HG02981 (cell line): ENCODE measurements at regions not wholly inside any gene's neighbourhood (a gene's known extent, or its start where the extent isn't known, plus 50 kb on each side); places are given as distances from the start of the nearest gene placed in this dataset.

Experiments used
- ATAC-seq: cut with Tn5 transposase; IDR thresholded peaks from one replicate; pipeline ENCODE4 v1.9.1; 2021; ENCODE audit warnings: mild to moderate bottlenecking, moderate library complexity; ENCODE audit not compliant: unreplicated experiment

DNA sequence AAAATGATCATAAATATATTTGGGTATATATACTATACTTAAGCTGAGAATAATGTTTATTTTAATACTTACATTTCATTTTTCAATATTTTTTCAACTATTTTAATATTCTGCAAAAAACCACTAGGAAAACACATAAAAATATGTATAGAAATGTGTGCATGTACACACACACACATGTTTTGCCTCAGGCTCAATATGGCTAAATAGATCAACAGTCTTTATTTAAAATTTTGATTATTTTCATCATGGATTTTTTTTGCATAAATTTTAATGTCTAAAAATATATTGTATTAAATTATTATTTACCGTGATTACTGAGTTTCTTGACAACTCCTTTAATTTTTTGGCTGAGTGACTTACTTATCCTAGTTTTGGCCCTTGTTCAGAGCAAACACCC is 846.5 kb downstream of the DHX35 start:
- ATAC-seq, result no peak

DNA sequence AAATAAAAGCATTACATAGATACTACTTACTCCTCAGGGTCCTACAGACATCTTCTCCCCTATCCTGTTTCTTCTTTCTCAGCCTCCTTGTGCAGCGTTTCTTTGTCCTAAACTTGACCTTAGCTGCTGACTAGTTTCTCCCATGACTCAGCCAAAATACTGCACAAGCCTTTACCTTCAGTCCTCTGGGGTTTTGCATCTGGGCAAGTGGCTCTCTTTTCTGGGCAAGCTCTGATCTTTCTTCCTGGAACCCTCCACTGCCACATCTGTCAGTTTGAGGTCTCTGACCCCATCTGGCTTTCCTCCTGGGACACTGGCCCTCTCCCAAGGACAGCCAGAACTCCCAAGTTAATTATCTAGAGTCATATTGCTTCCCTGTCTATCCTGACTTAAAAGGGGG is 838.4 kb downstream of the DHX35 start:
- ATAC-seq, result peak; percentile 63

DNA sequence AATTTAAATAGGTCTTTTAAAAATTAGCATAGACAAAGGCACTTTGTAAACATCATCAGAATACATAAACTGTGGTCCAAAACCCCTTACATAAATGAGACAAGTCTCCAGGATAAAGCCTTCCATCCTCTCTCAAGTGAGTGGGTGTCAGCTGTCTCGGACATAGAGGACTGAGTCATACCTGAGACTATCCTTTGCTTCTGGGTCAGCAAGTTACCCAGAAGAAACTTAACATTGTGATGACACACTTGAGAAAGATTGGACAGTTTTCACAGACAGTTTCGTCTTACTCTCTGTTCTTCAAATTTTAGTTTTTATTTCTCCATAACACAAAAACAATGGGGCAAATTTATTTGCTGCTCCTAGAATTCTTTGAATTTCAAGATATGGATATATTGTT is 838.0 kb downstream of the DHX35 start:
- ATAC-seq, result peak; percentile 83

DNA sequence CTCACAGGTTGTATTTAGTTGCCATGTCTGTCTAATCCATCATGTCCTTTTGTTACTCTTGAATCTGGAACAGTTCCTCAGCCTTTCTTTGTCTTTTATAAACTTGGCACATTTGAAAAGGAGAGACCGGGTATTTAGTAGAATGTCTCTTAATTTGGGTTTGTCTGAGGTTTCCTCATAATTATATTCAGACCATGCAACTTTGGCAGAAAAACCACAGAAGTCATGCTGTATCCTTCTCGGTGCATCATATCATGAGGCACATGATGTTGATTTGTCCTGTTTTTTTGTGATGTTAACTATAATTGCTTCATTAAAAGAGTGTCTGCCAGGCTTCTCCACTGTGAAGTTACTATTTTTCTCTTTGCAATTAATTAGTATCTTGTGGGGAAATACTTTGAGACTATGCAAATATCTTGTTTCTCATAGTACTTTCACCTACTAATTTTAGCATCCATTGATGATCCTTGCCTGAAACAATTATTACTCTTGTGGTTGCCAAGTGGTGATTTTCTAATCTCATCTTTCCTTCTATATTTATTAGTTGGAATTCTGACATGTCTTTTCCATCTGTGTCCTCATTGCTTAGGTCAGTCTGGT is 837.3 kb downstream of the DHX35 start:
- ATAC-seq, result no peak

DNA sequence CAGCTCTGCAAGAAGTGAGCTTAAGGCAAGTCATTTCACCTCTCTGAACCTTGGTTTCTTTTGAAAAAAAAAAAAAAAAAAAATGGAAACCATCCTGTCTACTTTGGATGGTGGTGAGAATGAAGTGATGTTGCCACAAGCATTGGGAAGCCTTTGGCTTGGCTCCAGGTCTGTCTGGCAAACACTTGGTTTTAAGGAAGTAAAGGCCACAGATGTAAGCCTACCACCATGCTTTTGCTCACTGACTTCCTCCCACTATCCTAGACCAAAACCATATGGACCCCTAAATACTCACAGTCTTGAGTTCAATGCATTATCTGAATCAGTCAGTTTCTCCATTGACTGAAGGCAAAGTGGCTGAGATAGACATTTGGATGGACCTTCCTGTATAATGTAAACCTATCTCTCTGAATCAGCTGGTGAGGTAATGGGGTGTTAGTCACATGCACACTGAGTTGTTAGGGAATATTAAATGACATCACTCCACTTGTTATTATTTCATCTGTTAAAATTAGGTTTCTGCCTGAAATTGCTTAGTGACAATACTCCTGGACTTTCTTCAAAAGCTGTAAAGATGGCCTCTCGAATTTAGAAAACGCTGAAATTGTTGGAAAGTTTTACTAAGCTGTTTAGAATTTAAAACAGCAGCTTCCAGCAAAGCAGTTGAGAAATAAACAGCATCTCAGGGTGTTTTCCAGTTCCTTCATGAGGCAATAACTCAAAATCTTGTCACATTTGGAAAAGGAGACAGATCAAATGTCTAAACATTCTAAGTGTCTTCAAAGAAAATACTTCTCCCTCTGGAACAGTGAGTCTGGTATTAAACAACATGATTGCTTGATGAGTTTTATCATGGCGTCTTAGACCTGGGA is 833.5 kb downstream of the DHX35 start:
- ATAC-seq, result no peak

DNA sequence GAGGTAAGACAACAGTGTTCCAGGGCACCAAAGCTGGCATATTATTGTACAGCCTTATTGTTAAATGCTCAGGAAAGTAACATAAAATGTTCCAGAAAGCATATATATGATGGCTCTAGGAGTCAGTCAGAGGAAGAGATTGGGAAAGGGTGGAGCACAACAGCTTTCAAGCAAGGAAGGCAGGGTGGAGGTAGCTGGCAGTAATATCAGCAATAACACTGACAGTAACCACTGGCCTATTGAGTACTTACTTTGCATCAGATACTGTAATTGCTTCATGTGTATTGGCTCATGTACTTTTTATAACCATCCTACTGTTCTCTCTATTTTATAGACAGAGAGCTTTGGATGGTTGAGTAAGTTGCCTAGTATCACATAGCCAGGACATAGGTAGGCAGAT is 830.2 kb downstream of the DHX35 start:
- no peak for ATAC-seq

DNA sequence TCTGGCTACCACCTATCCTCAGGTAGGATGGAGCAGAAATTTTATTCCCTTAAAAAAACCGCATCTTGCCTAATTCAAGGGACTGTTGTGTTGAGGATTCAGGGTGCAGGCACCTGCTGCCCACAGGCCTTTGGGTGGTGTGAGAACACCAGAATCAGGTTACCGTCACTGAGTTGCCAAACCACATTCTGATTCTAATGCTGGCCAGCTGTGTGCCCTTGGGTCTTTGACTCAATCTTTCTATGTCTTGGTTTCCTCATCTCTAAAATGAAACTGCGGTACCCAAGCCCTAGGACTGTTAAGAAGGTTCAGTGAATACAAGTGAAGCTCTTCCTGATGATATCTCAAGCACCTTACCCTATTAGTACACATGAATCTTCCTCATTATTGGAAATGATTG is 827.3 kb downstream of the DHX35 start:
- ATAC-seq, result no peak

DNA sequence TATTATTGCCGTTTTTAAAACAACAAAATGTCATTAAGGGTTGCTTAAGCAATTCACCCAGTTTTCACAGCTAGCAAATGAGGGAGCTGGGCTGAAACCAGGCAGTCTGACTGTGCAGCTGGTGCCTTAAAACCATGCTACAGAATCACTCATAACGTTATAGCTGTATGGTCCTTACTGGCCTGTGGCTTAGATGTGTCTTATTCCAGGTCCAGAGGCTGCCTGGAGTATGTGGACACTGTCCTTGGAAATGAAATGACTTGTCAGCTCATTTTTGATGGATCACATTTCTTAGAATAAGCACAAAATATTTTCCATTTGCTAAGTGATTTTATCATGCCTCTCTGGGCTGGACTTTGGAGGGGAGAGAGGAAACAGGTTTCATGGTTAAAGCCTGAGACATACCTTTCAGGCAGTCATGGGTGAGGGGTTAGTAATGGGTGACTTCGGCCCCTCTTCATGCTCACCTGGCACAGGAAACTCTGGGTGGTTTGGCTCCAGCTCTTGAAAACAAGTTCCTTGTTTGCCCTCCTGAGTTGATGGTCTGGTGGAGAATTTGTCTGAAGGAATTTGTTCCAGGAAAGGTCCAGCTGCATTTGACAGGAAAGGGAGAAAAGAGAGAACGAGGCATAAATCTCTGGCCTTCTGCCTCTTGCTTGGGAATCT is 823.2 kb downstream of the DHX35 start:
- no peak for ATAC-seq

DNA sequence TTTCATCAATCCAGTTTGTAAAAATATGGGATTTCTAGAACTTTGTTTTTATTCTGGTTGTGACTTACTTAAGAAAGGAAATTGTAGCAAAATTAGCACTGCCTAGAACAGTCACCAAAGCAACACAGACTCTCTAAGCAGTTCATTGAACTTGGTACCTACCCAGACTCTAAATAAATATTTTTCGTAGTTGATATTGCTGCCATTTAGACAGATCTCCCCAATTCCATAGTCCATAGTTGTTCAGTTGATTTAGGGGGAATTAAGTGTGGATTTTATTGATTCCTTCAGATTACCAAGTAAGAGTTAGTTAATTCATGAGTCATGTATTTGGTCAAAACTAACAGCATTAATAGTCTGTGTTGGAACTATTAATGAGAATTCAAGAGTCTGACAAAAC is 822.5 kb downstream of the DHX35 start:
- no peak for ATAC-seq

DNA sequence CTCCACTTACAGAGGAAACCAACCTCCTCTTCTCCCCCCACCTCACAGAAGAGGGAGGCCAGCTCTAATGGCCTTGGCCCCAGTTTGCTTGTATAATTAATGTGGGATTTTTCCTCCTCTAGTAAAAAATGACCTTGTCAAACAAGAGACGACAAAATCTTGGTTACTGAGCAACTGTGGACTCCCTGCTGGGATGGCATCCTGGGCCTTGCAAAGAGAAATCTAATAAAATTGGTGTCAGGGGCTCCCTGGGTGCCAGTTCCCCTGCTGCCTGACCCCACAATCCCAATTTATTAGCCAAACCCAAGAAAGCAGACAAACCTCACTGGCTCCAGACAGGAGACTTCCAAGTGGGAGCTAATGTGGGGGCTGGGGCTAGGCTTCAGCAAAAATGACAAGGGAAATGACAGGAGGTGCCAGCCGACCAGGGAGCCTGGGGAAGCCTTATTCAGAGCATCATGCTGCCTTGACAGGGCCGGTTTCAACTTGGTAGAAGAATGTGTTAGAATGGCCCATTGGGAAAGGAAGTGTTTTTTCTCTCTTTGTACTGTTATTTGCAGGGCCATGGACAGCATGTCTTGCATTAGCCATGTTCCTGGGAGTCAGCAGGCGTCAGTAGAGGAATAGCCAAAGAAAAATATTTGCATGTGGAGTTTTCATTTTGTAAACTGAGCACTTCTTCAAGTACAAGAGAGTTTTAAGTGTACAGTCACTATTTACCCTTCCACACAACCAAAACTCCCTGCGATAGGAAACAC is 816.9 kb downstream of the DHX35 start:
- no peak for ATAC-seq

DNA sequence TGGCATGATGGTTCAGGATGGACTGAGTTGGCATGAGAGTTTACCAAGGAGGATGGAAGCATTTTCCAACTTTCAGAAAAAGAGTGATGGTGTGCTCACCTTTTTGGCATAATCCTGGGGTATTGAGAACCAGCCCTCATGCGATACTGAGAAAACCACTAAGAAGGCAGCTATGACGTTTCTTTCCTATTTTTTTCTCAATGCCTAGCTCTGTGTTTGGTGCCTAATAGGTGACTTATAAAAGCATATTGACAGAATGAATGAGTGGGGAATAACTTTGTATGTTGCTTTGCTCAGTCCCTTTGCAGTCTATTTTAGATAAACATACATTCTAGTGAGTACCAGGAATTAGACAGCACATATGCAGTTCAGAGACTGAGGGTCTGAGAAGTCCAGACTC is 816.3 kb downstream of the DHX35 start:
- no peak for ATAC-seq

DNA sequence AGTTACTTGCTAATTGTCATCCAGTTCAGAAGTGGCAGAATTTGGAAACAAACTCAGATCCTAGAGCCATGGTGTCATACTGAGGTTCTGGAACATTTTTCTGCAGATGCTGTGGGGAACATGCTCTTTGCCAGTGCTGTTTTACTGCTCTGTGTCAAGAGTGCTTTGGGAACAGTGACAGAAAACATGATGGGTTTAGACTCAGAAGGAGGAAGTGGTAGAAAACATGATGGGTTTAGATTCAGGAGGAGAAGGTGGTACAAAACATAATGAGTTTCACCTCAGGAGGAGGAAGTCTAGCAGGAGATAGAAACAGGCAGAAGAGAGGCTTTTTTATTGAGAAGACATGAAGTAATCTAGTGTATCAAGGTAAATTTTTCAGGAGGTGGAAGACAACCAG is 815.5 kb downstream of the DHX35 start:
- ATAC-seq, result no peak

DNA sequence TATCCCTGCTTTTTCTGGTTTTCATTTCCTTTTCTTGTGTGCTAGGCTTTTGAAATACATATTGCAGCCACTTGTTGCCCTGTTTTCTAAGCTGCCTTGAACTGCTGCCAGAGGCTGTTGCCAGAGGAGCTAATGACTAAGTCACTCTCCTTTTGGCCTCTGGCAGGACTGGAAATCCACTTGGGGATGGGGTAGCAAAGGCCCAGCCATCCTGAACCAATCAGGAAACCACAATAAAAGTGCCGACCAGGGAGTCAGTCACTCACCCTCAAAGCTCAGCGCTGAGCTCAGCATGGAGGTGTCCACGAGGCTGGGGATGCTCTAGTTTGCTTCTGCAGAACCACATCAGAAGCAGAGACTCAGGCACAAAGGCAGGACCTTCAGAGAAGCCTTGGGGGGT is 813.0 kb downstream of the DHX35 start:
- no peak for ATAC-seq

DNA sequence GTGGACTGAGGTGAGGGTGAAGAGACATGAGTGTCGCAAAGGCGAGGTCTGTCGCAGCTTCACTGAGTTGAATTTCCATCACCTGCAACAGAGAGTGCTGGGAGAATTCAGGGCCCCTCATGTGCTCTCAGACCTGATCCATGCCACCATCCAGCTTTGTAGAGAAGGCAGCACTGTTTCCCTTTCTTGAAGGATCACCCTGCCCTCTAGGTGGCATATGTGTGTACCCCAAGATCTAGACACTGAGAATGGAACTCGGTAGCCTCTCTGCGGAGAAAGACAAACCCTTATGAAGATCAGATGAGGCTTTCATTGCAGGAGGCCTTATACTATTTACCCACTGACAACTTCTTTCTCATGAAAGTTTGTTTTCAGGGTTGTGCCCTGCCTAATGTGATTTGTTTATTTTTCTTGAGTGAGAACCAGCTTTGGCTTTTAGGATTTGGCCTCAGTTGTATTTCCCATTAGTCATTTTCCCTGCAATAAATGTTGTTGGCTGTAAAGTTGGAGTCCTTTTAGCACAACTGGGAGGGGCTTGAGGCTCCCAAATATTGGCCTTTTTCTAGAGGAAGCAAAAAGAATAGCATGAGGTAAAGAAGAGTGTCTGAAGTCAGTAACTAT is 811.3 kb downstream of the DHX35 start:
- ATAC-seq, result no peak

DNA sequence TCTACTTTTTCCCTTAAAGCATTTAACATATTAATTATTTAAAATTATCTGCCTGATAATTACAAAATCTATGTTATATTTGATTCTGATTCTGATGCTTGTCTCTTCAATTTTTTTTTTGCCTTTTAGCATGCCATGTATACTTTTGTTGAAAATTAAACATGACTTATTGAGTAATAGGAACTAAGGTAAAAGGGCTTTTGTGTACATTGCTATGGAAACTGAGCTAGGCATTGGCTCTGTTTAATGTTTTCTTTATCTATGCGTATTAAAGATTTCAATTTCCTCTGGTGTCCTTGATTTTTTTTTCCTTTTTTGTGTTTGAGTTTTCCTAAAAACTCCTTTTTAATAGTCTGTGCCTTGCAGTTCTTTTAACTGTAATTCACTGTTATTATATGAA is 805.2 kb downstream of the DHX35 start:
- ATAC-seq, result no peak

DNA sequence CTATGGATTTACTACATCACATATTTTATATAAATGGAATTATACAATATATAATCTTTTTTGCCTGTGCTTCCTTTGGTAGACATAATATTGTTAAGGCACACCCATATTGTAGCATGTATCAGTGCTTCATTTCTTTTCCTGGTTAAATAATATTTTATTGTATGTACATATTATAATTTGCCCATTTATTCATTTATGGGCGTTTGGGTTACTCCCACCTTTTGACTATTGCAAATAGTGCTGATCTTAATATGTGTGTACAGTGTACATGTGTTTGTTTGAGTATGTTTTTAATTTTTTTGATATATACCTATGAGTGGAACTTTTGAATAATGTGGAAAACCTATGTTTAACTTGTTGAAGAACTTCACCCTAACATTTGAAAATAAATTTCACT is 804.2 kb downstream of the DHX35 start:
- no peak for ATAC-seq

DNA sequence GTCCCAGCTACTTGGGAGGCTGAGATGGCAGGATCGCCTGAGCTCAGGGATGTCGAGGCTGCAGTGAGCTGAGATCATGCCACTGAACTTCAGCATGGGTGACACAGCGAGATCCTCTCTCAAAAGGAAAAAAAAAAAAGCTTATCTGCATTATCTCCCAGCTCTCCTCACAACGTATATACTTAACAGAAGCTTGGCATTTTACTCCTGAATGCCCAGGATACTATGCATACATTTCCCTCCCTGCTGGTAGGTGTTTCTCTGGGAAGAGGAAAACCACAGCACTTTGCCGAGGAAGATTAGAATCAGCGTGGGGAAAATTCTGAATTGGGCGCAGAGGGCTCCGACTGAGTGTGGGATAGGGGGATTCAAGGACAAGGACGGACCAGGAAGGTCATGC is 800.6 kb downstream of the DHX35 start:
- no peak for ATAC-seq

DNA sequence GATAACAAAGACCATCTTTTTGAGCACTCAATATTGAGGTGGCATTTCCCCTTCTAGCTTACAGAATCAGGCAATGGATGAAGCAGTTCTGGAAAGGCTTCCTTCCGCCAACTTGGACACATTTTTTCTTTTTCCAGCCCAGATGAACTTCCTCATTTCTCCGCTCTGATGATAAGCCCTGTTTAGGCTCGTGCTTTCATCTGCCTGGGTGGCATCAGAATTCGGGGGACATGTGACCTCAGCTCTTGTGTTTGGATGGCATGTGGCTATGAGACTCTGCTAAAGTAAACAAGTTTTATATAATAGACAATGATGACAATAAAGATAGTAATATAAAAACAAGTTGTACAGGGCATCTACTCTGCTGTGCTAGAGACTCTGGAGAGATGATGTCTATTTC is 796.7 kb downstream of the DHX35 start:
- no peak for ATAC-seq

DNA sequence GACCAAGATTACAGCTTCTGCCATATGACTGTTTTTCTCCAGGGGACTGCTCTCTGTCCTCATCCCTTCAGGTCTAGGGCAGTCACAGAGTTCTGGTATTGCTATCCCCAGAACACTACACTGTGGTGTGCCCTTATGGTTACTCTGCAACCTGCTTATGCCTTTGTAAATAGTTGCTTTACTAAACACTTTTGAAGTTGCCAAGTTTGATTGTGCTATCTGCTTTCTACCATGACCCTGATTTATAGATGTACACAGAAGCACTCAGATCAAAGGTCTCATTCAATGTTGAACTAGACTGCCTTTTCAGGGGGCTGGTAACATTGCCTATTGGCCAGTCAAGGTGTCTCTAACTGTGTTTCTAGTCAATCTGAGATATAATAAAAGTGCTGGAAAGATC is 794.7 kb downstream of the DHX35 start:
- ATAC-seq, result no peak

DNA sequence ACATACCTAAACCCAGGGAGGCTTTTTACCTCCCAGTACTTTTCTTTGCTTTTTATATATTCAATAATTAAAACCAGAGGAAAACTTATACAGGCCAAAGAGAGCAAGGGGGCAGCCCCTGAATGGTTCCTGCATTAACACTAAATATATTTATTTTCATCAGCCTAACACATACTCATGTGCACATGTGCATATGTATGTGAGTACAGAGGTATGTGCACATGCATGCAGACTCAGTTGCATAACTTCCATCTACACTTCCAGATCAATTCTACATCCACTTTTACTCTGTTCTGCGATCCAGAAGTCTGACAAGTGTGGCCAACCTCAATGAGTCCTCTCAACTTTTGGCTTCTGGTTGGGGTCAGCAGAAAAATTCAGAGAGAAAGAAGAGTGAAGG is 794.2 kb downstream of the DHX35 start:
- ATAC-seq, result no peak

DNA sequence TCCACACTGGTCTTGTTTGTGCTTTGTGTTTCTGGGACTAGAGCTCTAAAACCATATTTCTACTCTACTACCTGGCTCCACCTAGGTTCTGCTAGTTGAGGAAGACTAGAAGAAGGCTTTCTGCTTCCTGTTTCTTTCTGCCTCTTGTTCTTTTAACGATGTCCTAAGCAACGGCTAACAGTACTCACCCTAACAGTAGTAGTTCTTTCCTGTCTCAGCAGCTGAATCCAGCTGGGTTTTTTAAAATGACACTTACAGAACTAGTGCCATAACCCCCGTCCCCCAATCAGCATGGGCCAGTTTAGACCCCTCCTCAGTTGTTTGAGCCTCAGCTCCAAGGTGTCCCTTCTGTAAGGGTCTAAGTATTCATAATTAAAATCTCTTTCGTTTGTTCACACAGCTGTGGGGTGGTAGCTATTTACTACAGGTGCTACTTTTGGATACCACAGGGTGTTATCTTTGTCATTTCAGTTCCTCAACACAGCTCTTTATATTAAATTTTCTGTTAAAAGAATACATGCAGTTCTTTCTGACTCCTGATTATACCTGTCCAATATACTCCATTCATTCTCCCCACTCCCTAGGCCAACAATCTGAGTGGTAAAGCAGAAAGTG is 790.2 kb downstream of the DHX35 start:
- no peak for ATAC-seq
